Astrocyte (in vitro differentiated cells and primary cell): ENCODE measurements at regions not wholly inside any gene's neighbourhood (a gene's known extent, or its start where the extent isn't known, plus 50 kb on each side); places are given as distances from the start of the nearest gene placed in this dataset.

Source experiments
- DNase-seq: peaks from one replicate; pipeline ENCODE4 v3.0.0-alpha.2; 2010; ENCODE audit warnings: low read depth
- FAIRE-seq: peaks from 2 replicates; lab custom pipeline; 2011; peaks lifted over from hg19 to GRCh38; lab: Jason Lieb, UNC
- H2AFZ ChIP-seq: 2 replicates; pipeline ENCODE4 v1.6.0; 2012; ENCODE audit warnings: low read depth, low read length, inconsistent platforms
- H3K27ac ChIP-seq: 2 replicates; pipeline ENCODE4 v1.5.1; 2011; ENCODE audit warnings: low read depth, low read length, inconsistent platforms
- H3K27me3 ChIP-seq: 2 replicates; pipeline ENCODE4 v1.6.0; 2011; ENCODE audit warnings: low read length, inconsistent platforms; ENCODE audit not compliant: insufficient read depth
- H3K36me3 ChIP-seq: 2 replicates; pipeline ENCODE4 v1.5.1; 2011; ENCODE audit warnings: low read length, inconsistent platforms; ENCODE audit not compliant: insufficient read depth
- H3K4me1 ChIP-seq: 2 replicates; pipeline ENCODE4 v1.5.1; 2011; ENCODE audit warnings: low read length, inconsistent platforms; ENCODE audit not compliant: insufficient read depth
- H3K4me2 ChIP-seq: 2 replicates; pipeline ENCODE4 v1.6.0; 2012; ENCODE audit warnings: low read length, inconsistent platforms
- H3K4me3 ChIP-seq: 2 replicates; pipeline ENCODE4 v1.5.1; 2011; ENCODE audit warnings: low read depth, mild to moderate bottlenecking, low read length, inconsistent platforms; ENCODE audit not compliant: insufficient read depth
- H3K79me2 ChIP-seq: 2 replicates; pipeline ENCODE4 v1.6.0; 2012; ENCODE audit warnings: mild to moderate bottlenecking, low read length, inconsistent platforms; ENCODE audit not compliant: insufficient read depth
- H3K9ac ChIP-seq: 2 replicates; pipeline ENCODE4 v1.6.0; 2012; ENCODE audit warnings: mild to moderate bottlenecking, low read length, inconsistent platforms
- H3K9me3 ChIP-seq: 2 replicates; pipeline ENCODE4 v1.5.1; 2012; ENCODE audit warnings: low read depth, mild to moderate bottlenecking, low read length, inconsistent platforms; ENCODE audit not compliant: insufficient read depth
- H4K20me1 ChIP-seq: 2 replicates; pipeline ENCODE4 v1.6.0; 2012; ENCODE audit warnings: low read length, inconsistent platforms; ENCODE audit not compliant: insufficient read depth
- H3K27ac Mint-ChIP-seq: one replicate; pipeline ENCODE4 v1.8.0; 2021; ENCODE audit warnings: mild to moderate bottlenecking, mixed read lengths; ENCODE audit not compliant: unreplicated experiment
- H3K27me3 Mint-ChIP-seq: one replicate; pipeline ENCODE4 v1.8.0; 2021; ENCODE audit warnings: low read depth, mixed read lengths; ENCODE audit not compliant: unreplicated experiment
- H3K36me3 Mint-ChIP-seq: one replicate; pipeline ENCODE4 v1.8.0; 2021; ENCODE audit warnings: low read depth, mixed read lengths; ENCODE audit not compliant: unreplicated experiment
- H3K4me1 Mint-ChIP-seq: one replicate; pipeline ENCODE4 v1.8.0; 2021; ENCODE audit warnings: low read depth, mixed read lengths; ENCODE audit not compliant: unreplicated experiment
- H3K4me3 Mint-ChIP-seq: one replicate; pipeline ENCODE4 v1.8.0; 2021; ENCODE audit warnings: mild to moderate bottlenecking, moderate library complexity, mixed read lengths; ENCODE audit not compliant: unreplicated experiment
- H3K9me3 Mint-ChIP-seq: one replicate; pipeline ENCODE4 v1.8.0; 2021; ENCODE audit warnings: mild to moderate bottlenecking, mixed read lengths; ENCODE audit not compliant: unreplicated experiment
- CTCF ChIP-seq: IDR thresholded peaks from 2 replicates; pipeline ENCODE4 v1.5.1; 2011; ENCODE audit warnings: low read depth, mild to moderate bottlenecking, inconsistent platforms, low read length, moderate library complexity; ENCODE audit not compliant: insufficient read depth
- EZH2 ChIP-seq: IDR thresholded peaks from 2 replicates; pipeline ENCODE4 v1.6.1; 2012; ENCODE audit warnings: mild to moderate bottlenecking, low read length, inconsistent platforms; ENCODE audit not compliant: insufficient read depth

DNA sequence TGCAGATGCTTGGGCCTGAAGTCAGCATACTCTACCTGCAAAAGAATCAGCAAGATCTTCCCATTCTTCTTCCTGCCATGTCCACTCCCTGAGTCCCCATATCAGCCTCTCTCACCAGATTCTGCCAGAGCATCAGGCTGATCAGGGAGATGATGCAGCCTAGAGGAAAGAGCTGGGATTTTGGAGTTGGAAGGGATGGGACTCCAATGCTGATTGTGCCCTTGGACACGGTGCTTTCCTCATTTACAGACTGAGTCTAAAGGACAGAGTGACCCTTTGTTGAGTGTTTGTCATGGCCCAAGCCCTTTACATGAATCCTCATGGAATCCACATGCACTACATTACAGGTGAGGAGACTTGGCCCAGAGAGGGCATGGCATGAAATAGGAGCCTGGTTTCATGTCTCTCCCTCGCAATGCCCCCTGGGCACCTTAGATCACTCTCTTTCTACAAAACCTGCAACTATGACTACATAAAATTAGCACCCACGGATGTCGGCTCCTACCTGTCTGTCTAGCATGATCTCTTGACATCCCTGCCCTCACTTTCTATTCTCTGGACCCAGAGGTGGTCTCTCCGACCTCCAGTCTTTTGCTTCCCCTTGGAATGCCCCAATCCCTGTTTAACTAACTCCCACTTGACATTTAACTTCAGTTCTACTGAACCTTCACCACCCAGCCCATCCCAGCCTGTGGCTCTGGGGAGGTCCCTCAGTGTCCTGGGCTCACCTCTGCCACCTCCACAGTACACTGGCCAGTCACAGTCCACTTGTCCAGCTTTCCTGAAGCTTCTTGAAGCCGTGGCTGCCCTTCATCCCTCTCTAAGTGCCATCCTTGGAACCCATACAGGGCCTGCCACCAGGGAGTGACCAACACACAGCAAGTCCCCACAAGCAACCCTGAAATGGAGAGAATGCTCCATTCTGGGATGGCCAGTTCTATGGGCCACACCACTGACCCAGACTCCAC is 173.5 kb downstream of the ABHD5 start:
- Histone ChIP-seq H3K36me3 (no peaks in the 10 kb centered on the region), H3K4me3 (no peak overlapping the region), H3K27ac (no peak overlapping the region), H3K4me2 (no peak overlapping the region), H3K9ac (no peak overlapping the region), H4K20me1 (no peaks in the 10 kb centered on the region), H3K27me3 (no peaks in the 10 kb centered on the region), H3K4me1 (peaks cover 20% of the 10 kb centered on the region), H3K9me3 (no peaks in the 10 kb centered on the region), H3K79me2 (no peaks in the 10 kb centered on the region), H2AFZ (no peak overlapping the region)
- peaks cover 34% of the 10 kb centered on the region for H3K4me1 Mint-ChIP-seq
- no peak for DNase-seq
- H3K36me3 Mint-ChIP-seq = peaks cover 2% of the 10 kb centered on the region
- TF ChIP-seq CTCF (no peak), EZH2 (no peak)
- no peak overlapping the region for H3K27ac Mint-ChIP-seq
- FAIRE-seq = no peak
- no peak overlapping the region for H3K4me3 Mint-ChIP-seq
- H3K27me3 Mint-ChIP-seq = peaks cover 3% of the 10 kb centered on the region
- H3K9me3 Mint-ChIP-seq = peaks cover 3% of the 10 kb centered on the region

- no peak for DNase-seq
- Histone ChIP-seq H2AFZ (no peak overlapping the region), H3K9ac (no peak overlapping the region), H3K4me2 (no peak overlapping the region), H3K36me3 (no peaks in the 10 kb centered on the region), H3K27me3 (no peaks in the 10 kb centered on the region), H4K20me1 (no peaks in the 10 kb centered on the region), H3K4me1 (peaks cover 31% of the 10 kb centered on the region), H3K4me3 (no peak overlapping the region), H3K27ac (no peak overlapping the region), H3K79me2 (no peaks in the 10 kb centered on the region), H3K9me3 (no peaks in the 10 kb centered on the region)
- Mint-ChIP-seq H3K9me3 (peaks cover 3% of the 10 kb centered on the region), H3K4me3 (no peak overlapping the region), H3K36me3 (peaks cover 2% of the 10 kb centered on the region), H3K27me3 (peaks cover 3% of the 10 kb centered on the region), H3K27ac (no peak overlapping the region), H3K4me1 (peaks cover 45% of the 10 kb centered on the region)
- TF ChIP-seq CTCF (no peak), EZH2 (no peak)
- no peak for FAIRE-seq
Measured at GRCh38 chr3:43865351-43865750, 174.6 kb downstream of the ABHD5 start.
